OCI-LY1 (cell line): ENCODE measurements at regions not wholly inside any gene's neighbourhood (a gene's known extent, or its start where the extent isn't known, plus 50 kb on each side); places are given as distances from the start of the nearest gene placed in this dataset.

ENCODE experiments used
- H2AFZ ChIP-seq: fragments of 200-600 bp; sonication (generic), shearing (Covaris generic); 2 replicates; pipeline ENCODE4 v1.6.0; 2014; ENCODE audit warnings: antibody characterized with exemption, mild to moderate bottlenecking, low read length
- H3F3A ChIP-seq: fragments of 200-600 bp; sonication (generic), shearing (Covaris generic); 2 replicates; pipeline ENCODE4 v1.6.0; 2014; ENCODE audit warnings: mild to moderate bottlenecking, antibody characterized with exemption, low read length, moderate library complexity; ENCODE audit not compliant: insufficient read depth
- H3K27ac ChIP-seq: fragments of 200-600 bp; sonication (generic); 2 replicates; pipeline ENCODE4 v1.5.1; 2014; ENCODE audit warnings: low read length, mixed run types, mild to moderate bottlenecking, low read depth; ENCODE audit not compliant: poor library complexity, severe bottlenecking
- H3K27me3 ChIP-seq: fragments of 200-600 bp; sonication (generic); 2 replicates; pipeline ENCODE4 v1.6.0; 2014; ENCODE audit warnings: antibody characterized with exemption, mild to moderate bottlenecking, low read length, moderate library complexity; ENCODE audit not compliant: insufficient read depth
- H3K36me3 ChIP-seq: fragments of 200-600 bp; sonication (generic); 2 replicates; pipeline ENCODE4 v1.6.1; 2014; ENCODE audit warnings: mild to moderate bottlenecking, antibody characterized with exemption, low read length, moderate library complexity, mixed read lengths; ENCODE audit not compliant: insufficient read depth
- H3K4me1 ChIP-seq: fragments of 200-600 bp; sonication (generic); 2 replicates; pipeline ENCODE4 v1.5.1; 2014; ENCODE audit warnings: mild to moderate bottlenecking, low read length, moderate library complexity; ENCODE audit not compliant: insufficient read depth, severe bottlenecking
- H3K4me2 ChIP-seq: fragments of 200-600 bp; sonication (generic), shearing (Covaris generic); 2 replicates; pipeline ENCODE4 v1.6.1; 2014; ENCODE audit warnings: low read length
- H3K4me3 ChIP-seq: fragments of 200-600 bp; sonication (generic); 2 replicates; pipeline ENCODE4 v1.5.1; 2014; ENCODE audit warnings: low read length, low read depth, mild to moderate bottlenecking, mixed read lengths; ENCODE audit not compliant: poor library complexity, severe bottlenecking
- H3K79me2 ChIP-seq: fragments of 200-600 bp; shearing (Covaris generic); 2 replicates; pipeline ENCODE4 v1.6.1; 2016; ENCODE audit warnings: mixed run types, low read length, mixed read lengths; ENCODE audit not compliant: insufficient read depth
- H3K9ac ChIP-seq: fragments of 200-600 bp; sonication (generic), shearing (Covaris generic); 2 replicates; pipeline ENCODE4 v1.6.1; 2014; ENCODE audit warnings: mild to moderate bottlenecking, low read length, mixed read lengths
- H3K9me2 ChIP-seq: fragments of 200-600 bp; sonication (generic), shearing (Covaris generic); 2 replicates; pipeline ENCODE4 v1.6.1; 2014; ENCODE audit warnings: low read depth, mild to moderate bottlenecking, low read length, mixed read lengths
- H3K9me3 ChIP-seq: fragments of 200-600 bp; shearing (Covaris generic); 2 replicates; pipeline ENCODE4 v1.6.1; 2014; ENCODE audit warnings: low read length, mixed read lengths
- H4K20me1 ChIP-seq: fragments of 200-600 bp; sonication (generic), shearing (Covaris generic); 2 replicates; pipeline ENCODE4 v1.6.0; 2016; ENCODE audit warnings: mild to moderate bottlenecking, low read length; ENCODE audit not compliant: insufficient read depth
- CTCF ChIP-seq: fragments of 200-600 bp; sonication (generic), shearing (Covaris generic); IDR thresholded peaks from 2 replicates; pipeline ENCODE4 v1.5.1; 2017; ENCODE audit warnings: mild to moderate bottlenecking, antibody characterized with exemption, low read length, moderate library complexity, mixed read lengths
- EZH2 ChIP-seq: fragments of 200-600 bp; sonication (generic), shearing (Covaris generic); IDR thresholded peaks from 2 replicates; pipeline ENCODE4 v1.8.0; 2017; ENCODE audit warnings: borderline replicate concordance, mixed run types, mild to moderate bottlenecking, antibody characterized with exemption, low read length, moderate library complexity, mixed read lengths

GRCh38 chr7:44541-44896, 147.9 kb upstream of the FAM20C start:
- H3F3A ChIP-seq = no peaks in the 10 kb centered on the region
- no peaks in the 10 kb centered on the region for H4K20me1 ChIP-seq
- H3K36me3 ChIP-seq = no peaks in the 10 kb centered on the region
- no peaks in the 10 kb centered on the region for H3K79me2 ChIP-seq
- no peak overlapping the region for H3K4me3 ChIP-seq
- H3K9me2 ChIP-seq = no peaks in the 10 kb centered on the region
- H3K27me3 ChIP-seq = peaks cover 5% of the 10 kb centered on the region; the same call in 1 of the 2 replicates
- no peak overlapping the region for H2AFZ ChIP-seq
- H3K4me2 ChIP-seq = no peak overlapping the region
- no peak overlapping the region for H3K27ac ChIP-seq
- no peak overlapping the region for H3K9ac ChIP-seq
- H3K4me1 ChIP-seq = no peaks in the 10 kb centered on the region
- TF ChIP-seq CTCF = no peak
- no peak for TF ChIP-seq EZH2
- H3K9me3 ChIP-seq = no peaks in the 10 kb centered on the region

- Histone ChIP-seq H3K4me2 (no peak overlapping the region), H3K79me2 (no peaks in the 10 kb centered on the region), H3K27me3 (peaks cover 5% of the 10 kb centered on the region; the same call in 1 of the 2 replicates), H3K9ac (no peak overlapping the region), H3K9me3 (no peaks in the 10 kb centered on the region), H4K20me1 (no peaks in the 10 kb centered on the region), H3K9me2 (no peaks in the 10 kb centered on the region), H3K4me1 (no peaks in the 10 kb centered on the region), H3F3A (no peaks in the 10 kb centered on the region), H3K36me3 (no peaks in the 10 kb centered on the region), H3K27ac (no peak overlapping the region), H3K4me3 (no peak overlapping the region), H2AFZ (no peak overlapping the region)
- no peak for TF ChIP-seq CTCF
- no peak for TF ChIP-seq EZH2
Measured at GRCh38 chr7:45106-46090, 147.0 kb upstream of the FAM20C start.

- no peaks in the 10 kb centered on the region for H3K9me2 ChIP-seq
- no peak for TF ChIP-seq EZH2
- TF ChIP-seq CTCF = no peak
- H3K79me2 ChIP-seq = no peaks in the 10 kb centered on the region
- H3F3A ChIP-seq = no peaks in the 10 kb centered on the region
- H4K20me1 ChIP-seq = no peaks in the 10 kb centered on the region
- H3K4me1 ChIP-seq = no peaks in the 10 kb centered on the region
- no peaks in the 10 kb centered on the region for H3K9me3 ChIP-seq
- no peak overlapping the region for H3K27ac ChIP-seq
- H3K4me2 ChIP-seq = no peak overlapping the region
- peaks cover 5% of the 10 kb centered on the region; the same call in 1 of the 2 replicates for H3K27me3 ChIP-seq
- H3K36me3 ChIP-seq = no peaks in the 10 kb centered on the region
- H2AFZ ChIP-seq = no peak overlapping the region
- H3K9ac ChIP-seq = no peak overlapping the region
- no peak overlapping the region for H3K4me3 ChIP-seq
Measured at GRCh38 chr7:46123-46829, 146.1 kb upstream of the FAM20C start.
